GM19239 (cell line): ENCODE measurements at regions not wholly inside any gene's neighbourhood (a gene's known extent, or its start where the extent isn't known, plus 50 kb on each side); places are given as distances from the start of the nearest gene placed in this dataset.
"Not testable (repeated sequence)": the region's sequence is repeated elsewhere in the genome, so short reads cannot be mapped to it uniquely, and the experiment has no call there.

Experiments used
- DNase-seq: peaks from one replicate; pipeline ENCODE4 v3.0.0; 2011; ENCODE audit warnings: low spot score; ENCODE audit not compliant: insufficient read length
- FAIRE-seq: peaks from 2 replicates; lab custom pipeline; 2011; peaks lifted over from hg19 to GRCh38; lab: Jason Lieb, UNC

DNA sequence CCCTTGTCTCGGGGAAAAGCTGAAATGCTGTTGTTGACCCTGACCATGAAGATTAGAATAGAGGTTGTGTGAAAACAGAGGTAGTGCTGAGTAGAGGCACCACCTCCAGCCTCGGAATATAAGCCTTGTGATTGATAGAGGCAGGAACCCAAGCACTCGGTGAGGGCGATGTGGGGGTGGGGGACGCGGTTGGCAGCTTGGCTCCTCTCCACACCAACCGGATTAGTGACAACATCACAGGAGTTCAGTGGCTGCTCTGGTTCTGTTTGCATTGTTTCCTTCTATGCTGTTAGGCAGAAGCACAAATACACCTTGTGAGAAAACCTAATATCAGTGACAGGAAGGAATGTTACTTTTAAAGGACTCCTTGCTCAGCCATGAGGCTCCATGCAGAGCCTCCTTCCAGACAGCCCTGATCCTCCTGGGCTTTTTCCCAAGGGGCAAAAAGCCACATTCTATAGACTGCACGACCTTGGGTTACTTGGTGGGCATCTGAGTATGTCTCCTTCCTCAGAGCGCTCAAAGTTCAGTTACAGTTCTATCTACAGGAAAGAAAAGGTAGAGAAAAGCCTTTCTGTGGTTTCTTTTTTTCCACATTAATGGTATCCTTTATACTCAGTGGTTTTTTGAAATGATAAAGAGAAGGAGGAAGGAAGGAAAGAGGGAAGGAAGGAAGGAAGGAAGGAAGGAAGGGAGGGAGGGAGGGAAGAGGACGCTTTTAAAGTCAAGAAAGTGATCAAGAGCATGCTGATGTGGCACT, 150.4 kb upstream of the NOCT start:
- FAIRE-seq (no peak), DNase-seq (no peak)

GRCh38 chr4:138863160-138863559, 152.4 kb upstream of the NOCT start:
- no peak for DNase-seq
- no peak for FAIRE-seq

DNA sequence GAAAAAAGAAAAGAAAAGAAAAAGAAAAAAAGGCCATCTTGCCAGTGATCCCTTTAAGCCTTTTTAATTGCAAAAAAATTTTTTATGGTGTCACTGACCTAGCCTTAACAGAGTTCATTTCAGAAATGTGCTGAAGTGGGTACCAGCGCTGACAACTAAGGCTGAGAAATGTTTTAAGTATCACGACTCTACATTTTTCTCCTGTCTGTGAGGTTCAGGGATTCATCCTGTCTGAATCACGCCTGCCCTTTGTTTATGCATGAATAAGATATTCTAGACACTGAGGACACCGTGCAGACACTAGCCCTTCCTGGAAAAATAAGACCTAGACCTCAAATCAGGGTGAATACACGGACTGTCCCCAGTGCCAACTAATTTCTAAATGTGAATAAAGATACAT, 154.4 kb upstream of the NOCT start:
- FAIRE-seq = no peak
- no peak for DNase-seq

DNA sequence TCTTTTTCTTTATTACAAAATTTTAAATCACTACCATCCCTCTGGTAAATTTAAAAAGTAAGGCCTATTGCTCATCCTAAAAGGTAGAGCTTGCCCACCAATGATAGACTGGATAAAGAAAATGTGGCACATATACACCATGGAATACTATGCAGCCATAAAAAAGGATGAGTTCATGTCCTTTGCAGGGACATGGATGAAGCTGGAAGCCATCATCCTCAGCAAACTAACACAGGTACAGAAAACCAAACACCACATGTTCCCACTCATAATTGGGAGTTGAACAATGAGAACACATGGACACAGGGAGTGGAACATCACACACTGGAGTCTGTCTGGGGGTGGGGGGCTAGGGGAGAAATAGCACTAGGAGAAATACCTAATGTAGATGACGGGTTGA, 155.2 kb upstream of the NOCT start:
- not testable (repeated sequence) for FAIRE-seq

GRCh38 chr4:138859254-138859653, 156.3 kb upstream of the NOCT start:
- no peak for FAIRE-seq
- DNase-seq = no peak

More for the DNA sequence above, 155.2 kb upstream of the NOCT start:
- not testable (repeated sequence) for DNase-seq

GRCh38 chr4:138858419-138858818, 157.2 kb upstream of the NOCT start:
- DNase-seq = no peak
- no peak for FAIRE-seq

DNA sequence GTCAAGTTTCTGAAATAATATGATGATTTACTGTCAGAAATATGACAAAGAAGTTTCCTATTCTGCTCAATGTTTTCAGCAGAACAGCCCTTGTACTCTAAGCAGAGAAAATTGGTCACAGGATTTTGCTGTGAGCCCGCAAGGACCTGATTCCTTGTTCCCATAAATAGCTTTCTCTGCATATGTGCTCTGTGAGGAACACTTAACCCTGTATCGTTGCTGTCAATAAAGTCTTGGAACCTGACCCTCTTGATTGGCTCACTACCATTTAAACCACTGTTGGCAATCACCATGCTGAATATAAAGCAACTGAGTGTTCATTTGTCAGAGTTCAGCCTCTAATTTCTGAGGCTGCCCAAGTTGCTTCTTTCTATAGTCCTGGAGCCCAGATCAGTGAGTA, 158.2 kb upstream of the NOCT start:
- FAIRE-seq = no peak
- no peak for DNase-seq

DNA sequence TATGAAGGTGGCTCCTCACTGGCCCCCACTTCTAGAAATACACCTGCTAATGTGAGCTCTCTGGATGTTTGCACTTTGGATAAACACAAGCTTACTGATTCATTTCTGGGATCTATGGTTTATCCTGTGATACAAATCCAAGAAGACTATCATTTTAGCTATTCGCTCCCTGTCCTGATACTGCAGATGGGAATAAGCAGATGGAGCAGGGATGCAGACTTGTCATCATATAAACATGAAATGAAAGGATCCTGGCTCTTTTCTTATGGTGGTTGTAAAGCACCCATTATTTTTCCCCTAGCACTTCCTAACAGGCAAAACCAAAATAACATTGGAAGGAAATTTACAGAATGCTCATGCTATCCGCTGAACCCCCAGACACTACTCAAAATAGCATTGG, 162.9 kb upstream of the NOCT start:
- FAIRE-seq (no peak), DNase-seq (no peak)

DNA sequence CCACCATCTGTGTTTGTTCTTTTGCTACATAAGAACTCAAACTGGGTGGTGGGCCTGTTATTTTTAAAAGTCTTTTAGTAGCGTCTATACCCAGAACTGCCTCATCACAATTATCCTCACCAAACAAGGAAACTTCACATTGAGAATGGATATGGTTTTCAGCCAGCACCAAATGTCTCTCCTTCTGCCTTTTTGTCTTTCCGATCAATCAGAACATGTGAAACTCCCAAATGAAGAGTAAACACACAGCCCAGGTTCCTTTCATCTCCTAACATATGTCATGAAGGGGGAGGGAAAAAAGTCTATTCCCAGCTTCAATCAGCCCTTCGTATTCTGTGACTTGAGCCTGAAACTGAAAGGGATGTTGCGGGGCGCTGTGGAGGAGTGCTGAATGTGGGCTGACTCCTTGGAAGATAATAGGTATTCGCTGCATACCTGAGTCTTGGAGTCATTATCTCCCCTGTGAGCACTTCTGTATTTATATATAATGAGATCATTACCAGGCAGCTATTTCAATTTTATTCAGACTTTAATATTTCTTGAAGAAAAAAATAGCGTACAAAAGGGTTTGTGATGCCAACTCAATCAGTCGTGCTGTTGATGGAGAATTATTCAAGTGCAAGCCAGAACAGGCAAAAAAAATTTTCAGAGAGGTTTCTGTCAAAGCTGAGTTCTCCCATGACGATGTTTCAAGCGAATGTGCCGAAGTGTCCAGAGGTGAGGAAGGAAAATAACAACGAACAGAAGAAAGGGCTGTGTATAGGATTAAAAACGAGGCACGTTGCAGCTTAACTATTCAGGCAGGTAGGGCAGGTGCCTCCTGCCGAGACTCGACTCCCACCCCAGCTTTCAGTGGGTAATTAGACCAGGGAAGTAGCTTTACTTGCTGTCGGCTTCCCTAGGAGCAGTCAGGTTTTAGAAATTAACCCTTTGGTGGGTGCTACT, 163.9 kb upstream of the NOCT start:
- no peak for FAIRE-seq
- no peak for DNase-seq

DNA sequence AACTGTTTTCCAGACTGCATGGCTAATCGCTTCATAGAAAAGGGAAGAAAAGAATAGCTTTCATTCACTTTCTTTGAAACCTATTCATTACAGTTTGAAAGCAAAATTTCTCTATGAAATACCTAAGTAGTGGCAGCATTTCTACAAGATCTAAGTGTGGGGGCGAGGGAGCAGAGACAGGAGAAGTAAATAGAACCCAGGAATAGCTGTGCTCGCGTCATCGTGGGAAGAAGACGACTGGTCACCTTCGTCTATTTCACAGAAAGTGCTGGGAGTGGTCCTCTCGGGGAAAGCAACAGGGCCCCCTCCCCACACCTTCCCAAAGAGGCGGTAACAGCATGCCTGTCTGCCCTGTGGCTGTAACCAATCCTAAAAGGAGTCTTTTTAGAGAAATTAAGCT, 169.9 kb upstream of the NOCT start:
- DNase-seq (no peak), FAIRE-seq (no peak)

DNA sequence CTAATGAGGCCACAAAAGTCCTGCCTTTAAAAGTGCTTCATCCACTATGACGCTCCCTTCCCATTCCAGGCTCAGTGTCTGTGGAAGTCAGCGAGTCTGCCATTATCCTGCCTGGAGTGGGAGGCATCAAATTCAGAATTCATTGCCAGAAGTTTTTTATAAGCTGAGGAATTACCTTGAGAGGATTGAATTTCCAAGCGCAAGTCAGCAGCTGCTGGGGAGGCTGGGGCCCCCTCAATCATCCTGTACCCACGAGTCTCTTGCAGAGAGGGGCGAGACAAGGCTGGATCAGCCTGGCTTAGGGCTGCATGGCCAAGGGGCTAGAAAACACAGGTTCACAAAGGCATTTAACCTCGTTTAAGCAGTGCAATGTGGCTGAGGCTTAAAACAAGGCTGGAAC, 170.5 kb upstream of the NOCT start:
- DNase-seq = no peak
- no peak for FAIRE-seq

- no peak for FAIRE-seq
- no peak for DNase-seq
These were observed 172.0 kb upstream of the NOCT start for GRCh38 chr4:138843616-138844015.

- FAIRE-seq (no peak), DNase-seq (no peak)
These were observed 174.2 kb upstream of the NOCT start for GRCh38 chr4:138841343-138841742.

DNA sequence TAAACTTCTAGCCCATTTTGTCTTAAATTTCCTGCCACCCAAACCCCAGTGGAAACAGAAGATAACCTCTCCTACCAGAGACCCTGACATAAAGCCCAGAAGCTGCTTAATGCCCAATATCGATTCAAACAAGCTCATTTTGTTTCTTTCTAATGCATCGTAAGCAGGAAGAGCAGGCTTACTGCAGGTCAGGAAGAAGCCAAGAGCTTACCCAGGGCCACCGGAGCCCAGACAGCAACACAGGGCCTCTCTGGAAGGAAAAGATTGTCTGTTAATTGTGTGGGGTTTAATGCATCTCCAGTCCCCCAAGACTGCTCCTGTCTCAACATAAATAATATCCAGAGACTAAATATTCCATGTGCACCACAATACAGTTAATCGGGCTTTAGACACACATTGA, 177.3 kb upstream of the NOCT start:
- DNase-seq (no peak), FAIRE-seq (no peak)

DNA sequence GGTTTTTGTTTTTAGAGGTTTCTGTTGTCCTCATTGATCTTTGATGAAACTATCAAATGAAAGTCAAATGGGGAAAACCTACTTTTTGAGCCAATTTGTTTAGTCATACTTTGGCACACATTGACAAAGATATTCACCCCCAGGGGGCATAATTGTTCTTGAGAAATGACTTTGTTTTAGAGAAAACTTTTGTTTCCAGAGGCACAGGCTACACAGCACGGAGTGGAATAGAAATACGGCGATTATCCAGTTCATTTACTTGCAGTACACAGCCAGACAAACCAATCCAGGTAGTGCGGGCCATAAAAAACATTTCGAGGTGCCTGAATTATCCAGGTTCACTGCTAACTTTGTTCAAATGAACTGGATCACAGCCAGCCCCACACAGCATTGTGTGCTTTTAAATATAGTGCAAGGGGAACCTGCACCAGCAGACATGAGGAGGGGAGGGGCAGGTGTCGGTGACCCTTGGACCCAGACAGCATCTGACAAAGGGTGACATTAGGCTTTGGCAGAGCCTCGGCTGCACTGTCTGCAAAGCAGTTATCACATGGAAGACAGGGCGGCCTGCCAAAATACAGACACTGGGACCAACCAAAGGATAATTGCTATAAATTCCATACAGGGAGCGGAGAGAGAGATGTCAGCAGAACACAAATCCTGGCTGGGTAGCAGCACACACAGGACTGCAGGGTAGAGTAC, 179.6 kb upstream of the NOCT start:
- DNase-seq = no peak

GRCh38 chr4:138833974-138834373, 181.6 kb upstream of the NOCT start:
- DNase-seq (no peak), FAIRE-seq (no peak)

More for the DNA sequence above, 179.6 kb upstream of the NOCT start:
- FAIRE-seq = no peak

DNA sequence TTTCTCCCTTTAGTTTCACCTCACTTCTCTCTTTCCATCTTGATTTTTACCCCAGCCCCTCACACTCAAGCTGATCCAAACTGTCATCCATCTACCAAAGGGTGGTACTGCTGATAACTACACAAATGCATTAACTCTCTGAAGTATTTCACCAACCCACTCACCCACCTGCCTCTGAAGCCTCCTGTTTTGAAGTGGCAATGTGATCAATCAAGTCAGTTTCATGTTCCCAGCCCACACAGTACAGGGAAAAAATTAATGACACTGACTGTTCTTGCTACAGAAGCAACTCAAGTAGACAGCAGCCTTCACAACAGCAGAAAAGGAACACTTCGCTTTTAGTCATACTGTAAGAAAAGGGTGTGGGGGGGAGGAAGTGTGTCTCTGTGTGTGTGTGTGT, 183.0 kb upstream of the NOCT start:
- FAIRE-seq (no peak), DNase-seq (no peak)

DNA sequence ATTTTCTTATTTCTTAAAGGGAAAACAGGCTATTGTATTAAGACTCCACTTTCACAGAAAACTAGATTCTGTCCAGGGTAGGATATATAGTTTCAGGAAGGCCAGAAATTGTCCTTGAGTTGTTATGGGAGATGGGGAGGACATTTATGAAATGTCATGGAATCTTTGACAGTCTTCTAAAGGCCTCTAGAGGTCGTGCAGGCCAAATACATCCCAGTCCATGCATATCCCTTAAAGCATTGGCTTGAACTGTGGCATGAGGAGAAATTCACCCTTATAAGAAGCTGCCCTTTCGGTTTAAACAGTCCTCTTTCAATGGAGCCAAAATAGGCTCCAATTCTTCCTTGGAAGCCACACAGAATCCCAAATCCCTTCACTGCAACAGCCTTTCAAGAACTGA, 183.6 kb upstream of the NOCT start:
- FAIRE-seq = no peak
- DNase-seq = no peak

- DNase-seq (no peak), FAIRE-seq (no peak)
These were observed 186.7 kb upstream of the NOCT start for GRCh38 chr4:138828926-138829325.

- DNase-seq = no peak
- FAIRE-seq = no peak
These were observed 188.8 kb upstream of the NOCT start for GRCh38 chr4:138826754-138827153.

GRCh38 chr4:138826322-138826721, 189.3 kb upstream of the NOCT start:
- FAIRE-seq (no peak), DNase-seq (no peak)
